Erythroblast (primary cell): ENCODE measurements at regions not wholly inside any gene's neighbourhood (a gene's known extent, or its start where the extent isn't known, plus 50 kb on each side); places are given as distances from the start of the nearest gene placed in this dataset.

ENCODE experiments used
- DNase-seq, 2 experiments: peaks; one replicate each; lab custom pipeline; 2025; lab: John Stamatoyannopoulos, UW
- GATA1 ChIP-seq: IDR thresholded peaks from 2 replicates; pipeline ENCODE4 v1.6.1; 2011; ENCODE audit warnings: low read depth, mild to moderate bottlenecking, control low read depth, low read length, moderate library complexity
- POLR2A ChIP-seq: IDR thresholded peaks from 2 replicates; pipeline ENCODE4 v1.6.1; 2011; ENCODE audit warnings: mild to moderate bottlenecking, low read length

DNA sequence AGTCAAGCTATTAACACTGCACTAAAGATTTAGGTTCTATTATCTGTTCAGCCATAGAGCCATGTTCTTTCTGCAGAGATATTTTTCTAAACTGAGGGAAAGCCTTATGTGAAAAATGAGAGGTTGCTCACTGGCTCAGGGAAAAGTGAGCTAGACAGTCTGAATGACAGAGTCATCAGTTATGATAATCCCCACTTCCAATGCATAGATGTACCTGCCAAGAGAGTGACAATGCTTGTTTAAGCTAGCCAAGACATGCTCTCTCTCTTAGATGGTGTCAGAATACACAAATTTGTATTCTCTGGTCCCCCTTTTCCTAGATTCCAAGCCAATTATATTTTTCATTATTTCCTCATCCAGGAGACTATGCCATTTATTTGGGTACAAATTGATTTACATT, 176.9 kb upstream of the FRMD6 start:
- no peak for DNase-seq
- TF ChIP-seq POLR2A (no peak), GATA1 (no peak)

DNA sequence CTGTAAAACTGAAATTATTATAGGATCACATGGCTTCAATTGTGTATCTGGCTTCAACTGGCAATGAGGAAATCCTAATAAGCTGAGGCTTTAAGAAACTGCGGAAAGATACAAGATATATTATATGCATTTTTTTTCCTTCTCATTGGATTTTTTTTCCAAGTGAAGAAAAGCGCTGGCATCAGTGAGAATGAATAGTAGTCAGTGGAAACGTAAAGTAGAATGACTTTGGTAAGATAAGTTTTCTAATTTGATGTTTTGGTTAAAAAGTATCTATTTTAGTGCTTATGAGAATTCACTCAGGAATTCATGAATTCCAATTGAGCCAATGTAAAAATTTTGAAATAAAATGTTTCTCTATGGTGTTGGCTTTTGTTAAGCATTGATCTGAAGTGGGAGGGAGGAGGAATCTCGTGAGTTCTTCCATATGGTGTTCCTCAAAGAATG, 173.5 kb upstream of the FRMD6 start:
- TF ChIP-seq POLR2A (no peak), GATA1 (no peak)
- DNase-seq: no peak

DNA sequence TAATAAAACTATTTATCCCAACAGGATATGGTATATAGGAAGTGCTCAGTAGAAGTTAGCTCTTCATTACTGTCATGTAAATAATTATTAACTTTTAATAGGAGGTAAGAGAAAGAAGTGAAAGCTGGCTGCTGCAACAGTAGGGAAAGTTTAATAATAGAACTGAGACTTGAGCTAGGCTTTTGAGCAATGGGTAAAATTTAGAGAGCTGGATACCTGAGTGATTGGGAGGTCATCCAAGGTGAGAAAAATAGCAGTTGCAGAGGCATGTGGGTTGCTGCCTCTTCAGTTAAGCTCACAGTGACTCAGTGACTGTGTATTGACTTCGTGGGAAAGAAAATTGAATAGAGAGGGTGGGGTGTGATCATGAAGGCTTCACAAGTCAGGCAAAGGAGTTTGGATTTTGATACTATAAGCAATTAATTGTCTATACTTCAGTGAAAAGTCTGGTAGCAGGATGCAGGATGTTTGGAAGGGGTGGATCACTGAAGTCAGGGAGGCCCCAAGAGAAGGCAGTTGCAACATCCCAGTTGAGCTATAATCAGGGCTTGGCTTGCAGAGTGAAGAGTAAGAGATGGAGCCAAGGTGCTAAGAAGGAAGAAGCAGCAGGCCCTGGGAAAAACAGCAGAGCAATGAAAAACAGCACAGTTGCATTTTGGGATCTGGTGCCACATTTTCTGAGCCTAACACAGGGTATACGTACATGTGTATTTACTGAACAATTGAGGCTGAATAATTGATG, 172.0 kb upstream of the FRMD6 start:
- TF ChIP-seq GATA1: no peak
- no peak for TF ChIP-seq POLR2A
- DNase-seq: no peak

DNA sequence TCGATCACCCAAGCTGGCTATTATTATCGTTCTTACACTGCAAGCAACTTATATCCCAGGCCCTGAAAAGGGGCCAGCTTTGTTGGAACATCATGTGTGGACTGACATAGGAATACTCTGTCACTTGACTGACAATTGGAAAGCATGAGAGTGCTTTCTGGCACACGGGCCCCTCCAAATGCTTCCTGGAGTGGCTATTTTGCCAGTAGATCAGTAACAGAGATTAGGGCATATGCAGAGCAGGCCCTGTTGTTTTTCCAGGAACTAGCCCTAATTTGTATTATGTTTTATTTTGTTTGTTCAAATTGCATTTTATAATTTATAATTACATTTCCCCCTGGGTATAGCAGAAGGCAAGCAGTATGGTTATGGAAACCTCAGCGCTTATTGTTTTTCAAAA, 170.1 kb upstream of the FRMD6 start:
- no peak for DNase-seq
- TF ChIP-seq GATA1 (no peak), POLR2A (no peak)

DNA sequence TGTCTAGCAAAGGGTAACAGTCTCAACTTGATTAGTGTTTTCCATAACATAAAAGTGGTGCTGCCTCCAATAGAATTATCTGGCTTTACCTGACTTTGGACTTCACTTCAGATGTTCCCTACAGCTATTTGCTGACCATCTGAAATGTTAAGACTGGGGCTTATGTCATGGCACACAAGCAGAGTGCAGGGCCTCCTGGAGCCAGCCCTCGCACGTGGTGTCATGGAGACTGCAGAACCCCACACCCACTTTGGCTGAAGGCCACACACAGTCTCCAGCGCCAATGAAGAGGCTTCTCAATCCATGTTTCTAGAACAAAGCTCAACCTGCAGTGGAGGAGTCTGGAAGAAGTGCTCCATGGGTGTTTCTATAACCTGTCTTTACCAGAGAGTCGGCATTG, 169.6 kb upstream of the FRMD6 start:
- no peak for DNase-seq

DNA sequence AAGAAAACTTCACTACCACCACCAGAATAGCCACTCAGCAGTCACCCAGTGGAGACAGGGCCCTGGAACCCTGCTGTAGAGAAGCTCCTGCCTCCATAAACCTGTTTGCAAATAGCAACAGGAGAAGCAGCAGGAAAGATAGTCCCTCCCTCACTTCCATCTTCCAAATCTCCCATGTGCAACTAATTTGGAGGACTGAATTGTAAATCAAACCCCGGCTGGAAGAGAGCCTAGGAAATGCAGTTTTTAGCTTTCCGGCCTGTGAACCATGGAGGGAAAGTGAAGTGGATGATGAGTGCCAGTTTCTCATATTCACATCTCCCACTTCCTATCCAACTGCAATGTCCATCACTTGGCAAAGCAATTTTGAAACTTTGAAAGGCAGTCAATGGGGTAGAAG, 167.2 kb upstream of the FRMD6 start:
- TF ChIP-seq GATA1 (no peak), POLR2A (no peak)
- no peak for DNase-seq

More for the DNA sequence above, 169.6 kb upstream of the FRMD6 start:
- TF ChIP-seq GATA1: no peak
- TF ChIP-seq POLR2A: no peak

DNA sequence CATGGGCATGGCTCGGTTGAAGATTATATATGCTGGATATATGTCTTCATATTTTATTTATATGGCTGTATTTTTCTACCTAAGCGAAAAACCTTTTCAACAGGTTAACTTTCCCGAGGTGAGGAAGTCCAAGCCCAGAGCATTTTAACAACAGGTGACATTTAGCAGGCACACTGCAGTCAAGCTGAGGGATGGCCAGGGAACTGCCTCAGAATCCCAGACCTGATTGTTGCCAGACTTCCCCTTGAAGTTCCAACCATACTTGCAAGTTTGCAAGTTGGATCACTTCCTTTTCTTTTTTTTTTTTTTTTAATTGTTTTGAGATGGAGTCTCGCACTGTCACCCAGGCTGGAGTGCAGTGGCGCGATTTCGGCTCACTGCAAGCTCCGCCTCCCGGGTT, 166.0 kb upstream of the FRMD6 start:
- no peak for DNase-seq
- TF ChIP-seq POLR2A: no peak
- no peak for TF ChIP-seq GATA1

DNA sequence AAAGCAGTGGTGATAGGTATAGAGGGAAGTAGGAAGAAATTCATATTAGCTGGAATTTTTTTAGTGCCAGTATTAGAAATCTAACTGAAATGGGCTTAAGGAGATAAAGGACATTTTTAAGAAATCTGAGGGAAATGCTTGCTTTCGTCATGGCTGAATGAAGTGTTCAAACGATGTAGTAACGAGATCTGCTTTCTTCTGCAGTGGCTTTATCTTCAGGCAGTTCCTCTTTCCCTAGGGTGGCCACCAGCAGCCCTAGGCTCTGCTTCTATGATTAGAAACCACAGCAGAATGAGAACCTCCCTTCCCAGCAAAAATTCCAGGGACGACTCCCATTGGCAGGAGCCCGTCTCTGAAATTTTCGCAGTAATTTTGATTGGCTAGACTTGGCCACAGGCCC, 163.9 kb upstream of the FRMD6 start:
- TF ChIP-seq POLR2A (no peak), GATA1 (no peak)
- no peak for DNase-seq

DNA sequence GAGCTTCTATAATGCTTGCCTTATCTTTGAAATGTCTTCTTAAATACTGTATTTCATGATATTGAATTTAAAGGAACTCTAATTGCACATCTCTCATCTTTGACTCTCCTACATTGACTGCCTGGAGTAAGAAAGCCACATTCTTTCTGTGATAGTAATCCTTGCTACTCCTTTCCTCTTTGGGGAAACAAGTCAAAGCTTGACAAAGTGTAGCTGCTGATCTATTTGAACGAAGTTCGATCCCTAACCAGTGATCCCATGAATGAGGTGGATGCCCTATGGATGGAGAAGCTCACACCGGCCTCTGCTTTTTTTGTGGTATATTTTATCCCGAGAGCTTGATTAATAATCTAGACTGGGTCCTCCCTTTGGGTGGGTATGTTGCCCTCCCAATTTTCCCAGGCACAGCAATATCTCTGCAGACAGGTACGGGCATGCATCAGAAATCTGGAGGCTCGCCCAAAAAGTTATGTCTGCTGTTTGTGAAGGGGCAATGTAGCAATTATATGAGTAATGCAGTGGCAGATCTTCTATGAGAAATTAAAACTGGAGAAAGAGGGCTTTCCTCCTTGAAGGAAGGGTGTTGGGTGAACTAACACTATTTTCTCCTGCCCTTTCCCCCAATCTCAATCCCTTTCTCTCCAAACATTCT, 163.0 kb upstream of the FRMD6 start:
- TF ChIP-seq GATA1 (no peak), POLR2A (no peak)
- no peak for DNase-seq

DNA sequence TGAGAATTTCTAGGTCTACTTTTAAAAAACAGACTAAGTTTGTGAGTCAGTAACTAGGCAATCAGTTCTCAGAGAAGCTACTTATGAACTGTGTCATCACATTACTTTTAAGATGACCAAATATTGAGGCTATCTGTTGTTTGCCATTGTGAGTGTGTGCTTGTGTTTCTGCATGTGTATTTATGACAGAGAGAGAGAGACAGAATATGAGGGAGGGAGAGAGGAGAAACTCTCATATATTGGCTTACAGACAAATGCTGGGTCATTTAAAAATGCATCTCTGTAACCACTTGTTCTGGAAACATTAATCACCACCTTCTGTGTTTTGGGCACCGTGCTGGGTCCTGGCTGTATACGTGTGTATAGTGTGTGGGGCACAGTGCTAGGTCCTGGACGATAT, 161.5 kb upstream of the FRMD6 start:
- TF ChIP-seq GATA1 (no peak), POLR2A (no peak)
- no peak for DNase-seq

DNA sequence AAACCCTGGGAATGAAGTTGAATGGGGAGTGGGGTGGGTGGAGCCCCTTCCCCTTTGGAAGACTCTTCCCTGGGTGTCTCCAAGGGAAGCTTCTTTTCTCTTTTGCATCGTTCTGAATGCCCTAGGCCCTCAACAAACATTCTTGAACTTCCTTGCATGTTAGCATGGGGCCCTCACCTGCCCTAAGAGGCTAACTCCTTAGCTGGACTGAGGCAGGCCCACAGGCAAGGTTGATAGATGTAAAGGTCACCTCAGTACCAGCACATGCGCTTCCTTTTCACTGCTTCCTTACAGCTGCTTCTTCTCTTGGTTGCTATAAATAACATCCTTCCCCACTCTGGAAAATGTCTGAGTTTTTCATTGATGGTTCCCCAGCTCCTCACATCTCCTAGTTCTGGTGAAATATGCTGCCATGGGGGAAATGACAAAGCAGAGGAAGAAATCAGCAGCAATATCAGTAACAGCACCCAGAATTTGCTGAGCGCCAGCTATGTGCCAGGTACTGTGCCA, 160.6 kb upstream of the FRMD6 start:
- DNase-seq: no peak
- TF ChIP-seq POLR2A (no peak), GATA1 (no peak)

DNA sequence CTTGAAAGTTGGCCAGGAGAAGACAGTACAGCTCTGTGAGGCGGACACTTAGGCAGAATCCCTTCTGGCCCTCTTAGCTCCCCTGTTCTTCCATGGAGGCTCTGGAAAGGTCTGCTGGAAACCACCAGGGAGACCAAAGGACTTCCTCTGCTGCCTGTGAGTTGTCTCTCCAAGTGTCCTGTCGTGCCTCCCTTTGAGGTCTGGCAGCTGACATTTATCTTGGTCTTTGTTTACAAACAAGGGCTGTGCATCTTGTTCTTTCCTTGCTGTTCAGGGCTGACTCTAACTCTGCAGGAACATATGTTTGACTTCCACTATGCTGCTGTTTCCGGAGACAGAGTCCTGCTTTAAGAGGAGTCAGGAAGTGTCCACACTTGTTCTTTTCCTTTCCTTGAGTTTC, 159.9 kb upstream of the FRMD6 start:
- no peak for TF ChIP-seq POLR2A
- no peak for TF ChIP-seq GATA1
- no peak for DNase-seq

DNA sequence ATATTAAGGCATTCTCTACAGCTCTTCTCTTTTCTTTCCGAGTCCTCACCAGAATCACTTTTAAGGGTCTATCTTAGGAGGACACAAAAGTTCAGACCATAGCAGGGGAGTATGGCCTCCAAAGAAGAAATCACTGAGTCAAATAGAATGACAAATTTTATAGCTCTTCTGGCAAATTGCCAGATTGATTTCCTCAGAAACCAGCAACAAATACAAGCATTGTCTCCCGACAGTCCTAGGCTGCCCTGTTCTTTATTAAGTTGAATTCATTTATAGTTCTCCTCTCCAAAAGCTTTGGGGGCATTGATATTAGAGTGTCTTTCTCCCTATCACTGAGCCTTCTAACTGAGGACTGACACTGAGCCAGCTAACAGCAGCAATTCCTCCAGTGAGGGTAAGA, 156.4 kb upstream of the FRMD6 start:
- no peak for TF ChIP-seq POLR2A
- TF ChIP-seq GATA1: no peak
- DNase-seq: no peak

DNA sequence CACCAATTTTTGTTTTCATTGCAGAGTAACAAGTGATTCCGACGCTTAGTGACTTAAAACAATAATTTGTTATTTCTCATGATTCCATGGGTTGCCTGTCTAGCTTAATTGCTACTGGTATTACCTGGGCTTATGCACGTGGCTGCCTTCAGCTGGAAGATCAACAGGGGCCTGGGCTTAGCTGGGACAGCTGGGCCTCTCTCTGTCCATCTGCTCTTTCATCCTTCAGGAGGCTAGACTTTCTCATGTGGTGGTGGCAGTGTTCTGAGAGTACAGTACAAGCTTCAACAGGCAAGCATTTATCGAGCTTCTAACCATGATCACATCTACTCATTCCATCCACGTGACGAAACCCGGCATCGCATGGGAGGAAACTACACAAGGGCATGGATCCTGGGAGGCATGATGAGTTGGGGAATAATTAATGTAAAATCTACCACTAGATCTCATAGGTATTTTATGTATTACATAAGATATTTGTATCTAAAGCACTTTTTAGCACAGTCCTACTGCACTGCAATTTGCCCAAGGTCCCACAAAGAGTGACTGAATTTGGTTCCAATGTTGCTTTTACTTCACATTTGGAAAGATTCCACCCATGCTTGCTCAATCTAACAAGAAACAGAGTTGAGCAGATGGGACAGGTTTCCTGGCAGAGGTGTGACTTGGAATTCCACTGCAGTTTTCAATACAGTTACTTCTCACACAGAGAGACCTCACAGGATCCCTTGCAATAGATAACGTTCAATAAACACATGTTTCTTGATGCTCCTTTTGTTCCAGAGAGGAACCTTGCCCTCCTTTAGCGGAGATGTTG, 153.1 kb upstream of the FRMD6 start:
- DNase-seq: no peak
- TF ChIP-seq POLR2A (no peak), GATA1 (no peak)
